ENCODE measurements at regions not wholly inside any gene's neighbourhood (a gene's known extent, or its start where the extent isn't known, plus 50 kb on each side); places are given as distances from the start of the nearest gene placed in this dataset.

DNA sequence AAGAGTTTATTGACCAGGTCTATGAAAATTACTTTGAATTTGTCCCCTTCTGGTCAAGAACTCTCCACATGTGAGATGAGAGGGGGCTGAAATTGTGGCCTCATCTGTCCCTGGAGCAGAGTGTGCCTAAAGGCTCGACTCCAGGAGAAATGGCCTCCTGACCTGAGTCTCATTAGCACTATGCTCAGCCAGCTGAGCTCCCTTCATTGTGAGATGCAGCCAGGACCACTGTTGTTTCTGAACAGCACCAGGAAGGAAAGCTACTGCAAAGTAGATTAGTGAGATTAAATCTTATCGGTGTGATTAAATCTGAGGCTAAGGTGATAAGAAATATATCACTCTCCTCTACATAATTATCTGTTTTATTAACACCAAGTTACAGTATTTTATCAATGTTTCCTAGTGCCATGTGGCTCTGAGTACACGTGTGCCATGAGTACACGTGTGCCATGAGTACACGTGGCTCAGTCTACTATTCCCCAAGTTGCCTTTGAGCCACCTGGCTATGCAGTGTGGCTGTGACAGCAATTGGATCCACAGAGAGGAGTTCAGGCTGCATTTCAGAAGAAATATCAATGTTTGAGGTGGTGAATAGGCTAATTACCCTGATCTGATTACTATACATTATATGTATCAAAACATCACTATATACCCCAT lies 126.9 kb downstream of the IPMK start:
- DNase-seq: no peak

DNA sequence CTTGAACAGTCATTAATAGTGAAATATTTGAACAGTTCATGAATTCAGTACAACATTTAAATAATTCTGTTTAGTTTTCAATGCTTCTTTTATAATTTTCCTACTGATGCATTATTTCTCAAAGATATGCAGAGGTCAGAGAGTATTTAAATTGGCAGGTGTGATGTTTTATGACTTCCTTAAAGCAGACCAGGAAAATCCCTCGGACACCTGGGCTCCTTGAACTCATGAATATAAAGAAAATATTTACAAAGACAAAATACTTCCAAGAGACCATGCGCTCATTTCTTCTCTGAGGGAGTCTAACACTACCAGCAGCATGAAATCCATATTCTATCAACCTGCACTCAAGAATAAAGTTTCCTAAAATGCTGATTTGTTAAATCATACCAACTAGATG lies 127.6 kb downstream of the IPMK start:
- no peak for DNase-seq

DNA sequence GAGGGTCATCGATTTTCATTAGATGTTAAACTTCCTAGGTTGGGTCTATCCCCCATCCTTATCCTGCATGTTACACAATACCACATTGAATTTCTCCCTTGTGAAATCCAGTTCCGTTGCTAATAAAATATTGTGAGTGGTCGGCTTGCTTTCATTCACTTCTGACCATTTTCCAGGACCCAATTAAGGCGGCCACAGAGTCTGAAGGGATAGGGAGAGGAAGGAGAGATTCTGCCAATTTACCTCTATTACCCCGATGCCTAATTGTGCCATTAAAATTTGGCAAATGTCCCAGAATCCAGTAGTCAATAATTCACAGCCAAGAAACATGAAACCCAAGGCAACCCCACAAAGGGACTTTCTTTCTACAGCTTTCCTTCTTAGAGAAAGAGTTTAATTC lies 129.9 kb downstream of the IPMK start:
- DNase-seq: peak; percentile 40

DNA sequence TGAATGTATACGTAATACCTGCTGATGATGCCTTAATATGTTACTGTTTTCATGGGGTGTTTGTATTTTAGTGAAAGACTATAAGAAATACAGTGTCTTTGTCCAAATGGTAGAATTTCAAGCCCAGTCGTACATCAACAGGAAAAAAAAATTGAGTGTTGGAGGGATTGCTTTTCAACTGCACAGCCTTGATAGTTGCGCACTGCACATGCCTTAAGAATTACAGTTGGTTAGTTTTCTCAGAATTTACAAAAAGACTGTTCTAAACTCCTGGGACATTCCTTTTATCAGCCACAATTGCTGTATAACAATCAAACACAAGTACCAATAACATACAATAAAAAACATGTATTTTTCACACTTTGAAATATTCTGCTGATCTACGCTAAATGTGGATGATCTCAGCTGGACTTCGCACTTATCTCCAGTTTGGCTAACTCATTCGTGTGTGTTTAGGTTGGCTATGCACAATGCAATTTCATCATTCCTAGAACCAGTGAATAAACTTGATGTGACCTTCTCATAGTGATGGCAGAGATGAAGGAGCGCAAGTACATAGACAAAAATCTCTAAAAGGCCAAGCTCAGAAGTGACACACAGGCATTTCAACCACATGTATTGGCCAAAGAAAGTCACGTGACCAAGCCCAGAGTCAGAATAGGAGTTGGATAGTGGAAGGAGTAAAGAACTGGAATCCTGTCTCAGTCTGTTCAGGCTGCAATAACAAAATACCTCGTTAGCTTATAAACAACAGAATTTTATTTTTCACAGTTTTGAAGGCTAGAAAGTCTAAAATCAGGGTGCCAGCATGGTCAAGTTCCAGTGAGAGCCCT lies 152.3 kb downstream of the IPMK start:
- no peak for DNase-seq

DNA sequence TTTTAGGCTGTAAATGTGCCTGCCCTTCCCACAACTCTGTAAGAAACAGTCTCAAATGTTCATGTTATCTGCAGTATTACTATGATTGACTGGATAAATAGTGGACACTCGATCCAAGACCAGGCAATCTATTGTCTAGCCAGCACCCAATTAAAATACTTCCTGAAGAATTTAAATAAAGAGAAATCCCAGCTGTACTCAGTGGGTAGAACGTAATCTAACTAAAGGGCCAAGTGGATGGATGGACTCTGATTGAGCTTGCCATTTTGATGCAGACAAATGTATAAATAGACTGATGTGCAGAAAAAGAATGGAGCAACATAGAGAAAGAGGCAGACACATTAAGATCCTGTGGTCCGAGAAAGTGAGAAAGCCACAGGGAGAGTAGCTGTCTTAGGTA lies 158.0 kb downstream of the IPMK start:
- DNase-seq: no peak

DNA sequence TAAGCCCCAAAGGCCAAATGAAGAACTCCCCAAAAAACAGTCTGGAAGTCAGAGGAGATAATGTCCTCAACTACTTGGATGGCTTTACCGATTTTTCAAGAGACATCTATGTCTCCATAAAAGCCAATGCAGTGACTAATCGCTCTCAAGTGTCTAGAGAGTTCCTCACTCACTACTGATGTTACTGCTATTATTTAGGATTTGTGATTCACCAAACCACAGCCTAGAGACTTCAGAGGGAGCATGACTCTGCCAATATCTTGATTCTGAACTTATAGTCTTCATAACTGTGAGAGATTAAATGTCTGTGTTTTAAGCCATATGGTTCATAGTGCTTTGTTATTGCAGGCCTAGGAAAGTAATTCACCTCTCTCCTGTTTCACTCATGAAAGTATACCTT lies 160.2 kb downstream of the IPMK start:
- DNase-seq: no peak

DNA sequence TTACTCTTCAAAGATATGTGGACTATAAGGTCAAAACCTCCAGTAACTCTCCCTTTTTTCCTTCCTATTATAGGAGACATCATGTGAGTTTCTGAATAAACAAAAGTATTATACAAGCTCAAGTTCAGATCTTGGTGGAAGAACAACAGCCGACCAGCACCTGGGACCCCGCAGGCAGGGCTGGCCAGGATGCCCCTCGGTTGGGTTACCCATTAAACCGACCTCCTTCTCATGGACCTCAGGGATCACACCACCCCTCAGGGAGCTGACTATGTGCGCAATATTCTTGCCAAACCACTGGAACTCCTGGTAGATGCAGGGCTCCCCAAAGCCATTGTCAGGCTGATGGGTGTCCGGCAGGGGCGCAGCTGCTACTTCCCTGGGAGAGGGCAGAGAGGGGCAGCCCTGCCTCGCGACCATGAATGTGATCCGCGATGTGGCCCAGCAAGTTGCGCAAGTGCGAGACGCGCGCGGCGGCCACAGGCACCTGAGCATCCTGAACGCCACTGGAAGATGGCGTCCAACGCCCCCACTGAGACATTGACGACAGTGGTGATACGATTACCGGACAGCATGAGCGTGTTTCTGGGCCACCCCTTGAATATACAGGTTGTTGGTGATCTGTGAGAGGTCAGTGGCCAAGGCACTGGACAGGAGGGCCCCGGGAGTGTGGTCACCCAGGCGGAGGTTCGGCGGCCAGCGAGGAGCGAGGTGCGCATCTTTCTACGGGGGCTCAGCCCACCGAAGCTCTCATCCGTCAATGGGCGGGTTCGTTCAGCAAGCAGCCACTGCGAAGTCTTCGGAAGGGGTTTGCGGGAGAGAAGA lies 161.3 kb downstream of the IPMK start:
- DNase-seq: no peak

DNA sequence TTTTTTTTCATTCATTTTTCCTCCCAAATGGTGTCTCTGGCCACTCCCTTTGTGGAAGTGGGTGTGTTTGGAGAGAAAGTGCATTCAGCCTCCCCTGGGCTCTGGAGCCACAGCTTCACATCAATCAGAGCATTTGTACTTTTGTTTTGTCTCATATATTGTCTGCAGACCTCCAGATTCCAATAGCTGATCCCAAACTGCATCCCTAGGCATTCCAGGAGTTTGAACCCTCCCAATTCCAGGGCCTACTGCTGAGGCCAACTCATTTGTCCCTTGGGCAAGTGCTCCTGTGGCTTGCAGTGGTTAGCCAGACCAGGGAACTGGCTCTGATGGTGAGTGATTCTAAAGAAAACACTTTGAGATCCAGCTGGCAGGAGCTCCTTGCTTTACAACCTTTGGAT lies 163.3 kb downstream of the IPMK start:
- no peak for DNase-seq

DNA sequence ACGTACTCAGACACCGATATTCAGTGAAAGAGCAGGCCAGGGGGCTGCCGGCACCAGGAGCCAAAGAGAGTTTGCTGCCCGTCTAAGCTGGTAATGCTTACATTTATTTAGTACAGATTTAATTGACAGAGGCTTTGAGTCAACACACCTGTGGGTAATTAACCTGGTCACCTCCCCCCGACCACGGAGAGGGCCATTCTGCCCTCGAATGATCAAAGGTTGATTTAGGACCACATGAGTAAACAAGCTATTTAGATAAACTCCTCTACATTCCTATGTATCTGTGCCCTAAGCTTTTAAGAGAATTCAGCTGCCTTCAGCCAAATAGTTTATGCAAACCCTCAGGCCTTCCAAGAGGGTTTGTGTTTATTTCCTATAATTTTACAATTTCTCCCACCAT lies 164.8 kb downstream of the IPMK start:
- no peak for DNase-seq

DNA sequence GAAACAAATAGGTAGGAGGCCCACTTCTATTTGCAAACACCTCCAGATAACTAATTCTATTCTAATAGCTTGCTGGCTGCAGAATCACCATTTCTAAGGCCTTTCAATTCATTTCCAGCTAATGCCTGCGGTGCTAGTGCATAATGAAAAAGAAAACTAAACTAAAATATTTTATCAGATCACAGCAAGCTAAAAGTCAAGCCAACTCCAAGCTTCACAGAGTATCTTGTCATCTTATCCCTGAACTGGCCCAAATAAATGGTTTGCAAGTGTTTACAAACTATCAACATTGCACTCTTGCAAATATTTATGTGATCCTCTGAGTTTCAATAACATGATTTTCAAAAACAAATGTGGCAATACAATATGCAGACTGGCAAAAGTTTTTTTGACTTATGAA lies 166.0 kb downstream of the IPMK start:
- no peak for DNase-seq

DNA sequence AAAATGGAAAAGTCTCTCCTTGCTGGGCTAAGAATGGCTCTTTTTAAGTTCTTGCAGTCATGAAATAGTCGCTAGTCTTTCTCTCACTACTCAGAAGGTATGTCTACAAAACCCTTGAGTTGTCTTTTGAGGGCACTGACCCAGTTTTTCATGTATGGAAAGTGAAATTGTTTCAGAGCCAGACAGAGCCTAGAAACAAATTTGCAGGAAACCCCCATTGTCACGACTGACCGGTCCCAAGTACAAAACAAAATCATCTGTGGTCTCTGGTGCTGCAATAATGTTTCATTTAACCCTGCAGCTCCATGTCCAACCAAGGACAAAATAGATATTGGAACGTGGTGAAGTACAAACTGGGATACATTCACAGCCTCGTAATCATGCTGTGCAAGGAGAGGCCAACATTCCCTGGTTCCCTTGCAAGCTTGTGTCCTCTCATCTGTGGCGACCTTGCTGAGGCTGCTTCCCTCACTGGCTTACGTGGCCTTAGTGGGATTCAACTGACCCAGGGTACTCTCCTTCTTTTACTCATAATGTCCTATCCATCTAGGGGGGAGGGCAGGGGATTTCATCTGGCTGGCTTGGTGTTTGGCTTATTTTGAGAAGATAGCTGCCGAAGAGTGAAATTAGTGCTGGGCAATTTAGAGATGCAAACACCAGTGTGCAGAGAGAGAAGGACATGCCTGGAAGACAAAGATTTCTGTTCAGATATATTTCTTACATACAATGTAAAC lies 172.5 kb downstream of the IPMK start:
- DNase-seq: no peak

DNA sequence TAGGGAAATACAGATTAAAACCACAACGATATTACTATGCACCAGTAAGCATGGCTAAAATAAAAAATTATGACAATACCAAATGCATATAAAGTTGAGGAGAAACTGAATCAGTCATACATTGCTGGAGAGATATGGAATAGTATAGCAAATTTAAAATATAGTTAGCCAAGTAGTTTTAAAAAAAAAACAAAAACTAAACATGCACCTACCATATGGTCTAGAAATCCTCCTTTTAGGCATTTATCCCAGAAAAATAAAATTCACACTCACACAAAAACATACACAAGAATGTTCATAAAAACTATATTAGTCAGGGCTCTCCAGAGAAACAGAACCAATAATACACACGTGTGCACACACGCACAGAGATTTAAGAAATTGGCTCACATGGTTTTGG lies 175.8 kb downstream of the IPMK start:
- no peak for DNase-seq

DNA sequence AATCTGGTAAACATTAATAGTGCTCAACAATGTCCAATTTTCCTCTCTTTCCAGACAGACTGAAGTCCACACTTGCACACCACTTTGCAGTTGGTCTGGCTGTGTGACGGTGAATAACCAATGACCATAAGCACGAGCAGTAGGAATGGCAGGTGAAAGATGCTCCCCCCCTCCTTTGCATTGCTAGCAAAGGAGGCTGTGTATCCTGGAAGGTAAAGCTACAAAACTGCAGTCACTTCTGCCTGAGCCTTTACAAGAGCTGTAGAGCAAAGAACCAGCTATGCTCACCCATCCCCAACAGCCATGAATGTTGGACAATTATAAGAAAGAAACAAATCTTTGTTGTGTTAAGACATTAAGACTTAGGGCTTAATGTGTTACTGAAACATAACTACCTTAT lies 178.0 kb downstream of the IPMK start:
- DNase-seq: no peak

DNA sequence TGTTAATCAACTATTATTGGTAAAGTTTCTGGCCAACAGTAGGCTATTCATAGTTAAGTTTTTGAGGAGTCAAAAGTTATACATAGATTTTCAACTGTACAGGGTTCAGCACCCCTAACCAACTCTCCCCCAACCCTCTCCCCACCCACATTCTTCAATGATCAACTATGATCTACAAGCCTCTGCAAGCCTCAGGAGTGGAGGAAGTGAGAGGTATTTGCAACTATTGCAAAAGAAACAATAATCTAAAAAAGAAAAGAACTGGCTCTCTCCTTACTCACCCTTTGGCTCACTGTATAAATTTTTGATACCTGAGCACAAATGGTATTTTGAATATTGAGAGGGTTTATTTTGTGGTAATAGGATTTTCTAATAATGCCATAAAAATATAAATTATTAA lies 179.8 kb downstream of the IPMK start:
- DNase-seq: no peak

DNA sequence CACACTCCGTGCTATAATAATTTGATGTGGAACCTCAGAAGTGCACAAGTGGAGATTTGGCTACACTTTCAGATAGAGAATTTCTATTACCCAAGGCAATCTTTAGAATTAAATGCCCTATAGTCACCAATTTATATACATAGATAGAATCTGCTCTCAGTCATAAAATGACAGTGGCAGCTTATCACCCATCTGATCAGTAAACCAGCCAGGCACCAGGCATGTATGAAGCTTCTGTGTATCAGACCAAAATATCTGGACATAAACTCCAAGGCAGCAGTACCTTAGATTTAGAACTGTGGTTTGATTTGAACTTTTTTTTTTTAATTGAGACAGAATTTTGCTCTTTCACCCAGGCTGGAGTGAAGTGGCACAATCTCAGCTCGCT lies 180.9 kb downstream of the IPMK start:
- no peak for DNase-seq

DNA sequence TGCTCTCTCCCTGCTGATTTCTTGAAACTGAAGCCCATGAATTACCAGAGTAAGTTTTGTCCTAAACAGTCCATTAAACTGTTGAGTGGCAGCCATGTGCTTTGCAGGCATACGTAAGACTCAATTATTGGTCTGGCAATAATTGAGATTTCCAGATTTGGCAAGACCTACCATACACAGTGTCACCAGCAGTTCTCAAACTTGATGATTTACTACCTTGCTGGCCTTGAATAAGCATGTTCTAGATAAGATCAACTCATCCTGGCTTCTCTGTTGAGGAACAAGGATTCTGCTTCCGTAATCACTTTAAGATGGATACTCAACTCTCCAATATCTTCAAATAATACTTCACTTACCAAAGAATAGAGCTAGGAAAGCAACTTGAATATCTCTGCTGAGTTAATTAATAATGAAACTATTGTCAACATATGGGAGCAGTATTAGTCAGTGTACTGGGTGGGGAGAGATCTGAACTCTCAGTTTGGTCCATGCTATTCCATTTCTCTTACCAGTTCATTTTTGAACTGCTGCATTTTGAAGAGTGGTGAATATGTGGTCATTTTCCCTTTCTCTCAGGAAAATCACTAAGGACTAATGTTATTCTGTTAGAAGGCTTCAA lies 181.4 kb downstream of the IPMK start:
- no peak for DNase-seq

DNA sequence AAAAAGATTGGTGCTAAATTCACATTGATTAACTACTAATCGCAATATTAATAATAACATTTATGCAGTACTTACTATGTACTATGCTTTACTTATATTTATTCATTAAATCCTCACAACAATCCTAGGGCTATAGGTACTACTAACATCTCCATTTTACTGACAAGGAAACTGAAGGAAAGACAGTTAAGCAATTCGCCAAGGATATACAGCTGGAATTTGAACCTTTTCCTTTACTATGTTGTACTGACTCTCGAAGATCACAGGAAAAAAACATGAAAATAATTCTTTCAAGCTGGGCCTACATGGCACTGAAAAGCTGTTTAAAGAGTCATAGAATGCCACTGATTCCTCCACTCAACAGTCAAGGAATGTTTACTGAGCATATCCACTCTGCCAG lies 185.4 kb downstream of the IPMK start:
- no peak for DNase-seq

DNA sequence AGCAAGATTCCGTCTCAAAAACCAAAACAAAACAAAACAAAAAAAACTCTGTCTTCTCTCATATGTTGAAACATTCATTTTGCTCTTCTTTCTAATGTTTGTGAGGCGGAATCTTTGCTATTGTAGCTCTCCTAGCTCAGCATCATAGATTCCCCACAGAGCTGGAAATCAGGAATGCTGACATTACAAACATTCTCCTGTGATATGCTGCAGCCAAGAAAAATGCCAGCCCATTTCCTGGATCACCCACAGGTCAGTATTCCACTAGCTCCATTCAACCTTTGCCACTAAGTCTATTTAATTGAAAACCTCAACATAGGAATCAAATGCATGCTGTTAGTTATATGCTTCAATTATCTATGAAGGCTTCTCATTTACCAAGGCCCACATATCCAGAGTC lies 186.3 kb downstream of the IPMK start:
- DNase-seq: no peak

DNA sequence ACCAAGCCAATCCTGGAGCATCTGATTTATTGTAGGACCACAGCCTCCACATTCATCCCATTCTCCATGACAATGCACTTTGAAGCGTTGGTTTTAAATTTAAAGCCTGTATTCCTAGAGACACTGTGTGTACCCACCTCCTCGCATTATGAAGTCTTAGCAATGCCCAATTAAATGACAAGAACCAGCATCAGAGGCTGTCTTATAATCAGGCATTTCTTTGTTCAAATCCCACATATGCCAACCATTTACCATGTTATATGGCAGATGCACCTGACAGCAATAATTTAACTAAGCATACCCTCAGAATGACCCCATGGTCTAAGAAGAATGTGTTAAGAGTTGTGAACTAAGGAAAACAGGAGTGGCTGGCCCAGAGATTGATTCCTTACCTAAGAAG lies 188.2 kb downstream of the IPMK start:
- DNase-seq: no peak

DNA sequence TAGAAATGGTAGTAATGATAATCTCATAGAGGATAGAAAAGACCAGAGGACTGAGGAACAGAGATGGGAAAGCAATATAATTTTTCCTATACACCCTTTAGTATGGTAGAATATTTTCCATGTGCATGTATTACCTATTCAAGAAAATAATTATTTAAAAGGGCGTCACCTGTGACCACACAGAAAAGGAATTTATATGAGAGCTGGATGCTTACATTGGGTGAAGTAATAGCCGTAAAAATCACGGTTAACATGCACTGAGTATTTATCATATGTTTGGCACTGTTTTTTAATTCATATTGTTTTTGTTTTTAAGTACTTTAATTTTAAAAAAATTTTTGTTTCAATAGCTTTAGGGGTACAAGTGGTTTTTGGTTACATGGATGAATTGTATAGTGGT lies 195.1 kb downstream of the IPMK start:
- no peak for DNase-seq

DNA sequence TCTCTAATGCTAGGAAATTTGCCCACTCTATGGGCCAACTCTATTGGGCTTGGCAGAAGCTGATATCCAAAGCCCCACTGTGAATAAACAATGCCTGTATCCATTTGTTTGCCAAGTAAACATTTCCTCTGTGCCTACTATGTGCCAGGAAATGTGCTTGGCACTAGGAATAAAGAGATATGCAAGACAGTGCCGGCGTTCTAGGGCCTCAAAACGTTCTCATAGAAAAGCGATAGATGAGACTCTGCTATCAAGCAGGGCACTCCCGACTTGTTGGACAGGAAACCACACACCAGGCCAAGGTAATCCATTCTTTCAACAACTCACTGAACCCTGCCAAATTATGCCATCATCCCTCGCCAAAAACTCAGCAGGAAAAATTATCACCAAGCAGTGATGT lies 196.7 kb downstream of the IPMK start:
- no peak for DNase-seq

DNA sequence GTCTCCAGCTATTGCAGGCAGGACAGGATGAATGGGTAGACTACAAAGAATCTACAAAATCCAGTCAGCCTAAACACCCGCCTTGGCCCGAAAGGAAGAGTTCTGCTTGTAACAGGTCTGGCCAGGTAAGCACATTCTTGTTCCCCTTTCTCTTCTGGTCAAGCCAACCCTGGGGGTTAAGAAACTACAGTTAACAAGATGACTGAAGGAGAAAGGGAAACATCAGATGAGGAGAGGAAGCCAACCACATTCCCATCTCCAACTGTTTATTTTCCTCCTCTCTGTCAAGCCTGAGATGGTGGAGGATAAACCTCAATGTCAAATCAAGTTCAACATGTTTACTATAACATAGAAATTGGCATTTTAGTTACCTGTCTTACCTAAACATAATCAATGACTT lies 198.9 kb downstream of the IPMK start:
- no peak for DNase-seq

DNA sequence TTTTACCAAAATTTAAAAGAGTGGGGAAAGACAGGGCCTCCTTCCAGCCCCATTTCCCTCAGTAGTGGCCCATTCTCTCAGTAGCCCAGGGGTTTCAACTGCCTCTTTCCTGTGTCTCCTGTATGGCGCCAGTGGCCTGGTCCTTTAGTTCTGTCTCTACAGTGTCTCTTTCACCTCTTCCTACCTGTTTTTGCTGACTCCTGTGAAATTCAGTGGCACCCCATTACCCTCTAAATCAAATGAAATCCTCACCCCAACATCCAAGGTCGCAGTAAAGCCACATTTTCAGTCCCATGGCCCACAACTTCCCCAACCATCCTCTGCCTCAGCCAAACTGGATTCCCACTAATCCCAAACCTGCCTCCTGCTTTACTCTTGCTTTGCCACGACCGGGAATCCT lies 200.7 kb downstream of the IPMK start:
- DNase-seq: no peak
